ENCODE measurements at regions not wholly inside any gene's neighbourhood (a gene's known extent, or its start where the extent isn't known, plus 50 kb on each side); places are given as distances from the start of the nearest gene placed in this dataset.

DNA sequence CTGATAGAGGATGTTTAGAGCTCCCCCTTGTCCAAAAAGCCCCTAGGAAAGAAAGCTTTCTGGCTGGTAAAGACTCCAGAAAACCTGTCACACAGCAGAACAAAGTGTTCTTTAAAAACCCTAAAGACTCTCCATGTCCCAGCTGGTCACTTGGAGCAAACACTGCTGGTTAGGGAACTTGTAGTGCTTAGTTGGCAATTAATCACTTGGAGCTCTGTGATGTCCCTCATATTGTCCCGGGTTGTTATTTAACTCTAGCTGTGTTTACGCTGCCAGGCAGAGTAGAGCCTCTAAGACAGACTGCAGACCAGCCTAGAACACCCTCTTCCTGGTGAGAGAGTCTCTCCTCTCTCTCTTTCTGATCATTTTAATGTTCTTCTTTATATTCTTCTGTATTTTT is 267.3 kb downstream of the BCOR start:
- no peak for TF ChIP-seq EP300 (conservative IDR thresholded peaks at IDR 0.05; ENCODE audit: poor library complexity, severe bottlenecking)
- TF ChIP-seq EZH2 (IDR thresholded peaks at IDR 0.05; ENCODE audit: borderline replicate concordance, insufficient read depth, low read length, poor library complexity, severe bottlenecking), result no peak
- no peak for TF ChIP-seq CTCF (IDR thresholded peaks at IDR 0.05; ENCODE audit: poor library complexity, severe bottlenecking)
- TF ChIP-seq, protein P1, sequence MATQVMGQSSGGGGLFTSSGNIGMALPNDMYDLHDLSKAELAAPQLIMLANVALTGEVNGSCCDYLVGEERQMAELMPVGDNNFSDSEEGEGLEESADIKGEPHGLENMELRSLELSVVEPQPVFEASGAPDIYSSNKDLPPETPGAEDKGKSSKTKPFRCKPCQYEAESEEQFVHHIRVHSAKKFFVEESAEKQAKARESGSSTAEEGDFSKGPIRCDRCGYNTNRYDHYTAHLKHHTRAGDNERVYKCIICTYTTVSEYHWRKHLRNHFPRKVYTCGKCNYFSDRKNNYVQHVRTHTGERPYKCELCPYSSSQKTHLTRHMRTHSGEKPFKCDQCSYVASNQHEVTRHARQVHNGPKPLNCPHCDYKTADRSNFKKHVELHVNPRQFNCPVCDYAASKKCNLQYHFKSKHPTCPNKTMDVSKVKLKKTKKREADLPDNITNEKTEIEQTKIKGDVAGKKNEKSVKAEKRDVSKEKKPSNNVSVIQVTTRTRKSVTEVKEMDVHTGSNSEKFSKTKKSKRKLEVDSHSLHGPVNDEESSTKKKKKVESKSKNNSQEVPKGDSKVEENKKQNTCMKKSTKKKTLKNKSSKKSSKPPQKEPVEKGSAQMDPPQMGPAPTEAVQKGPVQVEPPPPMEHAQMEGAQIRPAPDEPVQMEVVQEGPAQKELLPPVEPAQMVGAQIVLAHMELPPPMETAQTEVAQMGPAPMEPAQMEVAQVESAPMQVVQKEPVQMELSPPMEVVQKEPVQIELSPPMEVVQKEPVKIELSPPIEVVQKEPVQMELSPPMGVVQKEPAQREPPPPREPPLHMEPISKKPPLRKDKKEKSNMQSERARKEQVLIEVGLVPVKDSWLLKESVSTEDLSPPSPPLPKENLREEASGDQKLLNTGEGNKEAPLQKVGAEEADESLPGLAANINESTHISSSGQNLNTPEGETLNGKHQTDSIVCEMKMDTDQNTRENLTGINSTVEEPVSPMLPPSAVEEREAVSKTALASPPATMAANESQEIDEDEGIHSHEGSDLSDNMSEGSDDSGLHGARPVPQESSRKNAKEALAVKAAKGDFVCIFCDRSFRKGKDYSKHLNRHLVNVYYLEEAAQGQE (IDR thresholded peaks at IDR 0.05; ENCODE audit: borderline replicate concordance), result no peak
- TF ChIP-seq SMC3 (conservative IDR thresholded peaks at IDR 0.05; ENCODE audit: poor library complexity), result no peak
- TF ChIP-seq RAD21 (conservative IDR thresholded peaks at IDR 0.05), result no peak
- no peak for TF ChIP-seq MXI1 (conservative IDR thresholded peaks at IDR 0.05; ENCODE audit: poor library complexity, severe bottlenecking)
- no peak for TF ChIP-seq POLR2AphosphoS5 (IDR thresholded peaks at IDR 0.05)
- no peak for TF ChIP-seq TAF1 (IDR thresholded peaks at IDR 0.05; ENCODE audit: low read depth)
- Histone ChIP-seq H3K4me2 (ENCODE audit: low read length) (no peak overlapping the region), H3K27me3 (ENCODE audit: insufficient read depth, low read depth, low read length) (no peaks in the 10 kb centered on the region), H3K79me2 (replicated peaks; ENCODE audit: insufficient read depth, low read length) (no peaks in the 10 kb centered on the region), H4K20me1 (ENCODE audit: insufficient read depth) (no peaks in the 10 kb centered on the region), H3K36me3 (ENCODE audit: insufficient read depth, low read length) (no peaks in the 10 kb centered on the region), H3K9me2 (ENCODE audit: insufficient read depth, low read length) (no peaks in the 10 kb centered on the region), H3K27ac (ENCODE audit: low read length) (no peak overlapping the region), H3K9me3 (ENCODE audit: low read length) (no peaks in the 10 kb centered on the region), H2AFZ (ENCODE audit: low read depth, low read length) (no peak overlapping the region), H3K4me3 (ENCODE audit: low read length) (no peak overlapping the region), H3K9ac (ENCODE audit: low read length) (no peak overlapping the region), H3F3A (ENCODE audit: insufficient read depth, low read length, poor library complexity, severe bottlenecking) (no peaks in the 10 kb centered on the region)

- Histone ChIP-seq H4K20me1 (ENCODE audit: insufficient read depth) (no peaks in the 10 kb centered on the region), H3K79me2 (replicated peaks; ENCODE audit: insufficient read depth, low read length) (no peaks in the 10 kb centered on the region), H3K9me3 (ENCODE audit: low read length) (no peaks in the 10 kb centered on the region), H3K27me3 (ENCODE audit: insufficient read depth, low read depth, low read length) (no peaks in the 10 kb centered on the region), H3K9ac (ENCODE audit: low read length) (no peak overlapping the region), H3K27ac (ENCODE audit: low read length) (no peak overlapping the region), H3K4me3 (ENCODE audit: low read length) (no peak overlapping the region), H2AFZ (ENCODE audit: low read depth, low read length) (no peak overlapping the region), H3F3A (ENCODE audit: insufficient read depth, low read length, poor library complexity, severe bottlenecking) (no peaks in the 10 kb centered on the region), H3K36me3 (ENCODE audit: insufficient read depth, low read length) (no peaks in the 10 kb centered on the region), H3K9me2 (ENCODE audit: insufficient read depth, low read length) (no peaks in the 10 kb centered on the region), H3K4me2 (ENCODE audit: low read length) (no peak overlapping the region)
- TF ChIP-seq MXI1 (conservative IDR thresholded peaks at IDR 0.05; ENCODE audit: poor library complexity, severe bottlenecking) (no peak), TAF1 (IDR thresholded peaks at IDR 0.05; ENCODE audit: low read depth) (no peak), EP300 (conservative IDR thresholded peaks at IDR 0.05; ENCODE audit: poor library complexity, severe bottlenecking) (no peak), RAD21 (conservative IDR thresholded peaks at IDR 0.05) (no peak), SMC3 (conservative IDR thresholded peaks at IDR 0.05; ENCODE audit: poor library complexity) (no peak), POLR2AphosphoS5 (IDR thresholded peaks at IDR 0.05) (no peak), EZH2 (IDR thresholded peaks at IDR 0.05; ENCODE audit: borderline replicate concordance, insufficient read depth, low read length, poor library complexity, severe bottlenecking) (no peak), CTCF (IDR thresholded peaks at IDR 0.05; ENCODE audit: poor library complexity, severe bottlenecking) (no peak)
- TF ChIP-seq, protein P1 (IDR thresholded peaks at IDR 0.05; ENCODE audit: borderline replicate concordance), result no peak
Observed at GRCh38 chrX:39832211-39832610, 265.5 kb downstream of the BCOR start.
